GM19397 (cell line): ENCODE measurements at regions not wholly inside any gene's neighbourhood (a gene's known extent, or its start where the extent isn't known, plus 50 kb on each side); places are given as distances from the start of the nearest gene placed in this dataset.
"Not testable (repeated sequence)": the region's sequence is repeated elsewhere in the genome, so short reads cannot be mapped to it uniquely, and the experiment has no call there.

ENCODE experiments used
- ATAC-seq: cut with Tn5 transposase; IDR thresholded peaks from one replicate; pipeline ENCODE4 v1.9.1; 2021; ENCODE audit warnings: mild to moderate bottlenecking, moderate library complexity; ENCODE audit not compliant: unreplicated experiment

DNA sequence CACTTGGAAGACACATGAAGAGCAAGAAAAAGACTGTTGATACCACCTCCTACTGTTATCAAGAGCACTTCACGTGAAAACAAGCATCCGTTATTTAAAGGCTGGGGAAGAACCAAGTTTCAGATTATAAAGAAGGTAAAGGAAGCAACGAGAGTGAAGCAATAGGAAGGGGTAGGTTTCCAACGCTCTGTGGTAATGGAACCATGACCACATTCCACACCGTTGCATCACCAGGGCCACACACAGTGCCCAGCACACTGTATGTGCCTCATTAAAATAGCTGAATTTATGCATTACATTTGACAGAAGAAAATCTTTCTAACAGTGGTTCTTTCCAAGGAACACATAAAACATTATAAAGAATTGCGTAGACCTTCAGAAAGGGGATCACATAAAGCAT is 435.8 kb downstream of the MRPL39 start:
- ATAC-seq, result no peak

- no peak for ATAC-seq
Observed at GRCh38 chr21:25170681-25171080, 436.6 kb downstream of the MRPL39 start.

DNA sequence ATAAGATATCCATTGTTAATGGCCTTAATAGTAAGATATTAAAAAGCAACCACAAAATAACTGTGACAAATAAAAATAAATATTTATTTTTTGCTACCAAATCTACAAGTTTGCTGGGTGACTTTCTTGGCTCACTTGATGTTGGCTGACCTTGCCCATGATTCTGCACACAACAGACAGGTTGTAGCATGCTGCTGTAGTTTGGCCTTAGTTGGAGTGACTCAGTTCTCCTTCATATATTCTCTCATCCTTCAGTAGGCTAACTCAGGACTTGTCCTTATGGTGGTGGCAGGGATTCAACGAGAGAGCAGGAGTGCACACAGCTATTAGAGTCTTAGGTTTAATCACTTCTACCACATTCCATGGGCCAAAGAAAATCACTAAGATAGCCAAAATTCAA is 437.9 kb downstream of the MRPL39 start:
- no peak for ATAC-seq

- ATAC-seq, result not testable (repeated sequence)
Observed at GRCh38 chr21:25166904-25167303, 440.4 kb downstream of the MRPL39 start.

DNA sequence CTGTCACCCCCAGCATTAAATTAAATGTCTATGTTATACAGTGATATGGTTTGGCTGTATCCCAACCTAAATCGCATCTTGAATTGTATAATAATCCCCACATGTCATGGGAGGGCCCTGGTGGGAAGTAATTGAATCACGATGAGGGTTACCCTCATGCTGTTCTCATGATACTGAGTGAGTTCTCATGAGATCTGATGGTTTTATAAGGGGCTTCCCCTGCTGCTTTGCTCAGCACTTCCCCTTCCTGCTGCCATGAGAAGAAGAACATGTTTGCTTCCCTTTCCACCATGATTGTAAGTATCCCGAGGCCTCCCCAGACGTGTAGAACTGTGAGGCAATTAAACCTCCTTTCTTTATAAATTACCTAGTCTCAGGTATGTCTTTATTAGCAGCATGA is 445.7 kb downstream of the MRPL39 start:
- ATAC-seq, result no peak

DNA sequence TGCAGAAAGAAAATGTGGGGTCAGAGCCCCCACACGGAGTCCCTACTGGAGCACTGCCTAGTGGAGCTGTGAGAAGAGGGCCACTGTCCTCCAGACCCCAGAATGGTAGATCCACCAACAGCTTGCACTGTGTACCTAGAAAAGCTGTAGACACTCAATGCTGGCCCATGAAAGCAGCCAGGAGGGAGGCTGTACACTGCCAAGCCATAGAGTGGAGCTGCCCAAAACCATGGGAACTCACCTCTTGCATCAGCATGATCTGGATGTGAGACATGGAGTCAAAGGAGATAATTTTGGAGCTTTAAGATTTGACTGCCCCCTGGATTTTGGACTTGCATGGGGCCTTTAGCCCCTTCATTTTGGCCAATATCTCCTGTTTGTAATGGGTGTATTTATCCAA is 452.3 kb downstream of the MRPL39 start:
- ATAC-seq, result not testable (repeated sequence)

- ATAC-seq, result no peak
Observed at GRCh38 chr21:25149022-25149421, 458.3 kb downstream of the MRPL39 start.

DNA sequence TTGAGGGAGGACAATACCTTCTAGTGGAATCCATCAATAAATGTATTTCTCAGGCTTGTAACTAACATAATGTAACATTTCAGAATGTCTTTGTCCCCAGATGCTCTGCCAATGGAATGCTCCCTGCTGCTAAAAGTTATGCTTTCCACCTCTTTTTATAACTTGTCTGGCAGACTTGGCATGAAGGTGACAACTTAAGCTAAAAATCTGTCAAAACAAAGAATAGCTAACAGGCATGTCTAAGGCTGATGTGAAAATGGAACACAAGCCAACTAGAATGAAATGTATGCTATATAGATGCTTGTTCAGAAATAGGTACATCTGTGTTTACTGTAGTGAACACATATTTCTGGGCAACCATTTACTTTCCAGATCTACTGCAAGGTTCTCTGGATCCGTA is 467.9 kb downstream of the MRPL39 start:
- ATAC-seq, result no peak

- no peak for ATAC-seq
Observed at GRCh38 chr21:25133939-25134338, 473.3 kb downstream of the MRPL39 start.

DNA sequence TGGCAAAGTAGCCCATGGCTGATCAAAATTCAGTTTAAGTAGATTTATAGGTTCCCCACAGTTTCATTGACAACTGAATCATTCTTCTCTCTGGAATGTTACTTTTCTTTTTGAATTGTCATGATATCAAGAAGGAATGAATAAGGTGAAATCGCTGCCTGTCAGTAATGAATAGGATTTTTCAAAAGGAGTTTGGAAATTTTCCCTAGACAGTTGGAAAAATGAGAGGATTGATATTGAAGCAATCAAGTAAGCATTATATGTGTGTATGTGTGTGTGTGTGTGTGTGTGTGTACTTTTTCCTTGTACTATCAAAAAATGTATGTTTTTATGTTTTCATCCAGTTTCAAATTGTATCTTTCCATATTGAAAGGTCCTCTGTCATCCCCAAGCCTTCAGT is 479.5 kb downstream of the MRPL39 start:
- ATAC-seq, result no peak

GRCh38 chr21:25127007-25127406 is 480.3 kb downstream of the MRPL39 start:
- no peak for ATAC-seq

GRCh38 chr21:25126564-25126963 is 480.7 kb downstream of the MRPL39 start:
- ATAC-seq, result no peak

DNA sequence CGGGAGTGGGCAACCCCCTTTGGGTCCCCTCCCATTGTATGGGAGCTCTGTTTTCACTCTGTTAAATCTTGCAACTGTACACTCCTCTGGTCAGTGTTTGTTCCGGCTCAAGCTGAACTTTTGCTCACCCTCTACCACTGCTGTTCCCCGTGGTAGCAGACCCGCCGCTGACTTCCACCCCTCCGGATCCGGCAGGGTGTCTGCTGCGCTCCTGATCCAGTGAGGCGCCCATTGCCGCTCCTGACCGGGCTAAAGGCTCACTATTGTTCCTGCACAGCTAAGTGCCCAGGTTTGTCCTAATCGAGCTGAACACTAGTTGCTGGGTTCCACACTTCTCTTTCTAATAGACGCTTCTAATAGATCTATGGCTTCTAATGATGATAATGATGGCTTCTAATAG is 488.6 kb downstream of the MRPL39 start:
- ATAC-seq, result no peak

DNA sequence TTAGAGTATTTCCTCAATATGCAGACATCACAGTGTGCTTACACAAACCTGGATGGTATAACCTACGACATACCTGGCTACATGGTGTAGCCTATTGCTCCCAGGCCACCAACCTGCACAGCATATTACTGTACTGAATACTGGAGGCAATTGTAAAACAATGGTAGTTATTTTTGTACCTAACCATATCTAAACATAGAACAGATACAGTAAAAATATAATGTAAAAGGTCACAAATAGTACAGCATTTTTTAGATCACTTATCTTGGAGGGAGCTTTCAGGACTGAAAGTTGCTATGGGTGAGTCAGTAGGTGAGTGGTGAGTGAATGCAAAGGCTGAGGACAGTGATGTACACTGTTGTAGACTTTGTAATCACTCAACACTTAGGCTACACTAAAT is 492.3 kb downstream of the MRPL39 start:
- no peak for ATAC-seq

DNA sequence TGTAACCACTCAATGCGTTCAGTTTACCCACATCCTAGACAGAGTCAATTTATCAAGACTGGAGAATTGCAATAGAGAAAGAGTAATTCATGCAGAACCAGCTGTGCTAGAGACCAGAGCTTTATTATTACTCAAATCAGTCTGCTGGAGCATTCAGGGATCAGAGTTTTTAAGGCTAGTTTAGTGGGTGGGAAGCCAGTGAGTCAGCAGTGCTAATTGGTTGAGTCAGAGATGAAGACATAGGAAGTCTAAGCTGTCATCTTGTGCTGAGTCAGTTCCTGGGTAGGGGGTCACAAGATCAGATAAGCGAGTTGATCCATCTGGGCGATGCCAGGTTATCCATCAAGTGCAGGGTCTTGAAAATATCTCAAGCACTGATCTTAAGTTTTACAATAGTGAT is 499.6 kb downstream of the MRPL39 start:
- ATAC-seq, result no peak

DNA sequence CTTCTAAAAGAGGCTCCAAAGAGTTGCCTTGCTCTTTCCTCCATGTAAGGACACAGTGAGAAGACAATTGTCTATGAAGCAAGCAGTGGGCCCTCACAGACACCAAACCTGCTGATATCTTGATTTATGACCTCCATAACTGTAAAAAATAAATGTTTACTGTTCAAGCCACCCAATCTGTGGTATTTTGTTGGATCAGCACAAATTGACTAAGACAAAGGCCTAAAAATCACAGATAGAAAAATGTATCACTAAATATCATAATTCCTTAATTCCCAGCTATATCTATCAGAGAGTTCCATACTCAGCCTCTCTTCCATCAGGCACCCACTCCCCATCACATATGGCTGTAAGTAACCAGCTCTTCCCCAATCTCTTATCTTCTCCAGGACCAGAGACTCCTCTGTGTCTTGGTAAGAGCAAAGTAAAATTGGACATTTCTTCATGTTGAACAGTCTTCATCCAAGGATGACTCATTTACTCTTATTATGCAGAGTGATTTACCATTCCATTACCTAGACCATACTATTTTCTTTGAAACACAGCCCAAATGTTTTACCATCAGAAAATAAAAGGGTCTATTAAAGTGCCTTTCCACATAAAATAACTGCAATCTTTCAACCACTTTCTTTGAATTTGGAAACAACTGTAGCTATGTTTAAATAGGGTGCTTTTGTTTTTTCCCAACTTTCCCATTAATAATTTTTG is 503.6 kb downstream of the MRPL39 start:
- ATAC-seq, result no peak

DNA sequence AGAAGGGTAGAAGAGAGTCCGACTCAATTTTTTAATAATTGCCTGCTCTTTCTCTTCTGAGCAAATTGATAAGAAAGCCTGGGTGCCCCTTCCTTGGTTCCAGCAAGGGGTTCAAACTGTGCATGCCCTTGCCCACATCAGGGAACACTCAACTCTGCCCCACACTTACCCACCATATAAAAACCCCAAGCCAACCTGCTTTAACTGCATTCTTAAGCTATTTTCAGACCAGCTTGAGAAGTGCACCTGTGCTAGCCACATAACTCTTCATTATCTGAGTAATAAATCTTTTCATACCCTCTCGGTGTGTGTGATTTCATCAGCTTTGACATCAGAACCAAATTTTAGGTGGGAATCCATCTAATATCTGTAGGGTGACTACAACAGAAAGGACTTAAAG is 509.6 kb downstream of the MRPL39 start:
- no peak for ATAC-seq

- ATAC-seq, result no peak
Observed at GRCh38 chr21:25094695-25095094, 512.6 kb downstream of the MRPL39 start.

DNA sequence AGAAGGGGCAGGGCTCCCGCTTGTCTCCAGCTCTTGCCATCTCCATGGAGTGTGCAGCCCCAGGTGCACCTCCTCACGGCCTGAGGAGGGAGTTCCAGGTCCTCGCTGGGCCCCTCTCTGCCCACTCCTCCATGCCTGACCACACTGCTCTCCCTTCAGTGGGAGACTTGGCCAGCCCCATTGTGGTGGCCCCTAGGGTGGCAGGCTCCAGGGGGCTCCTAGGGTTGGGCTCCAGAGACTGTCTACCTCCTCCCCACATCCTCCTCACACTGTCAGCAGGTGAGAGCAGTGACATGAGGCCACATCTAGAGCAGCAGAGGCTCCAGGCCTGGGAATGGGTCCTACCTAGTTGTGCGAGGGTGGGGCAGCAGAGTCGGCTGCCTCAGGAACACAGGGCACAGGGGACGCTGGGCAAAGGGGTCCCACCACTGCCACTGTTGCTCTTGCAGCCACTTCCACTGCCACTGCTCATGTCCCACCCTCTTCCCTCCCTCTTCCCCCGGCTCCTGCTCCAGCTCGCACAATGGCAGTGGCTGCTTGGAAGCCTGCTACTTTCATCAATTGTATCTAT is 514.8 kb downstream of the MRPL39 start:
- no peak for ATAC-seq

GRCh38 chr21:25081096-25081495 is 526.2 kb downstream of the MRPL39 start:
- no peak for ATAC-seq

GRCh38 chr21:25080661-25081060 is 526.6 kb downstream of the MRPL39 start:
- ATAC-seq, result no peak

GRCh38 chr21:25080141-25080540 is 527.1 kb downstream of the MRPL39 start:
- no peak for ATAC-seq

GRCh38 chr21:25079053-25079452 is 528.2 kb downstream of the MRPL39 start:
- no peak for ATAC-seq
